Panc1 (cell line): ENCODE measurements at regions not wholly inside any gene's neighbourhood (a gene's known extent, or its start where the extent isn't known, plus 50 kb on each side); places are given as distances from the start of the nearest gene placed in this dataset.

ENCODE experiments used
- POLR2AphosphoS5 ChIP-seq: IDR thresholded peaks from 2 replicates; pipeline ENCODE4 v1.6.1; 2012; ENCODE audit warnings: mild to moderate bottlenecking, low read depth, low read length, moderate library complexity
- SIN3A ChIP-seq: IDR thresholded peaks from 2 replicates; pipeline ENCODE4 v1.6.1; 2012; ENCODE audit warnings: low read depth, mild to moderate bottlenecking, low read length, moderate library complexity, borderline replicate concordance; ENCODE audit not compliant: insufficient read depth
- TF ChIP-seq, protein P1 (sequence below): fragments of 450-650 bp; IDR thresholded peaks from 2 replicates; pipeline ENCODE4 v1.5.1; 2017; ENCODE audit warnings: mild to moderate bottlenecking

GRCh38 chr1:67979532-67979931 is 70.9 kb downstream of the DIRAS3 start:
- TF ChIP-seq POLR2AphosphoS5 (no peak), SIN3A (no peak)
- TF ChIP-seq, protein P1, sequence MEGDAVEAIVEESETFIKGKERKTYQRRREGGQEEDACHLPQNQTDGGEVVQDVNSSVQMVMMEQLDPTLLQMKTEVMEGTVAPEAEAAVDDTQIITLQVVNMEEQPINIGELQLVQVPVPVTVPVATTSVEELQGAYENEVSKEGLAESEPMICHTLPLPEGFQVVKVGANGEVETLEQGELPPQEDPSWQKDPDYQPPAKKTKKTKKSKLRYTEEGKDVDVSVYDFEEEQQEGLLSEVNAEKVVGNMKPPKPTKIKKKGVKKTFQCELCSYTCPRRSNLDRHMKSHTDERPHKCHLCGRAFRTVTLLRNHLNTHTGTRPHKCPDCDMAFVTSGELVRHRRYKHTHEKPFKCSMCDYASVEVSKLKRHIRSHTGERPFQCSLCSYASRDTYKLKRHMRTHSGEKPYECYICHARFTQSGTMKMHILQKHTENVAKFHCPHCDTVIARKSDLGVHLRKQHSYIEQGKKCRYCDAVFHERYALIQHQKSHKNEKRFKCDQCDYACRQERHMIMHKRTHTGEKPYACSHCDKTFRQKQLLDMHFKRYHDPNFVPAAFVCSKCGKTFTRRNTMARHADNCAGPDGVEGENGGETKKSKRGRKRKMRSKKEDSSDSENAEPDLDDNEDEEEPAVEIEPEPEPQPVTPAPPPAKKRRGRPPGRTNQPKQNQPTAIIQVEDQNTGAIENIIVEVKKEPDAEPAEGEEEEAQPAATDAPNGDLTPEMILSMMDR = no peak
